Endothelial cell of umbilical vein (primary cell): ENCODE measurements at regions not wholly inside any gene's neighbourhood (a gene's known extent, or its start where the extent isn't known, plus 50 kb on each side); places are given as distances from the start of the nearest gene placed in this dataset.

ENCODE experiments used
- BruUV-seq: library from RNA; stranded (reverse); fragments of 400-500 nt; replicated peaks from 2 replicates; lab custom pipeline; 2021; lab: Mats Ljungman, UMichigan
- CTCF ChIA-PET: fragments of 300-600, 350-600 bp; sonication (Branson Sonifier 250); formaldehyde crosslinking; loops from one replicate; lab custom pipeline; 2021; ENCODE audit warnings: antibody characterized with exemption, inconsistent platforms; lab: Charles Lee
- POLR2A ChIA-PET: fragments of 300-600, 350-600 bp; sonication (Branson Sonifier 250); formaldehyde crosslinking; loops from one replicate; lab custom pipeline; 2021; ENCODE audit warnings: antibody characterized with exemption, inconsistent platforms; lab: Charles Lee
- DNase-seq: peaks from one replicate; pipeline ENCODE4 v3.0.0-alpha.2; 2011; ENCODE audit warnings: low read depth, low spot score
- FAIRE-seq: peaks from 2 replicates; lab custom pipeline; 2011; peaks lifted over from hg19 to GRCh38; lab: Jason Lieb, UNC
- H2AFZ ChIP-seq: 2 replicates; pipeline ENCODE4 v1.6.0; 2012; ENCODE audit warnings: low read depth, low read length, control low read depth, inconsistent platforms
- H3K27ac ChIP-seq: 2 replicates; pipeline ENCODE4 v1.5.1; 2011; ENCODE audit warnings: low read depth, mild to moderate bottlenecking, control low read depth, low read length, moderate library complexity; ENCODE audit not compliant: insufficient read depth
- H3K27me3 ChIP-seq, 2 experiments: 2 replicates each; pipeline versions ENCODE4 v1.6.0 to v1.6.1; 2011; ENCODE audit warnings: low read length in 2 of 2, mixed read lengths in 1 of 2; ENCODE audit not compliant: control insufficient read depth in 2 of 2, insufficient read depth in 2 of 2
- H3K36me3 ChIP-seq, 2 experiments: 2 replicates in 1 of 2; 3 replicates in 1 of 2; pipeline ENCODE4 v1.5.1; 2011; ENCODE audit warnings: low read length in 2 of 2, mild to moderate bottlenecking in 1 of 2, moderate library complexity in 1 of 2; ENCODE audit not compliant: control insufficient read depth in 2 of 2, insufficient read depth in 2 of 2; ENCODE audit errors: extremely low read depth in 1 of 2
- H3K4me1 ChIP-seq: 3 replicates; pipeline ENCODE4 v1.5.1; 2011; ENCODE audit warnings: mild to moderate bottlenecking, low read length; ENCODE audit not compliant: control insufficient read depth, insufficient read depth; ENCODE audit errors: extremely low read depth
- H3K4me2 ChIP-seq: 2 replicates; pipeline ENCODE4 v1.6.1; 2011; ENCODE audit warnings: low read length, control low read depth, mixed read lengths; ENCODE audit not compliant: insufficient read depth
- H3K4me3 ChIP-seq, 3 experiments: fragments of 200-600 bp in 1 of 3; sonication (generic), shearing (Covaris generic) in 1 of 3; replicated peaks in 1 of 3; 2 replicates each; pipeline ENCODE4 v1.5.1; 2011 to 2016; ENCODE audit warnings: control low read depth in 3 of 3, low read length in 3 of 3, mild to moderate bottlenecking in 2 of 3, inconsistent platforms in 1 of 3, low read depth in 1 of 3, moderate library complexity in 1 of 3; ENCODE audit not compliant: insufficient read depth in 1 of 3
- H3K79me2 ChIP-seq: 2 replicates; pipeline ENCODE4 v1.6.0; 2012; ENCODE audit warnings: low read length, inconsistent platforms; ENCODE audit not compliant: control insufficient read depth, insufficient read depth
- H3K9ac ChIP-seq: replicated peaks from 2 replicates; pipeline ENCODE3; 2011; ENCODE audit warnings: low read length, control low read depth; ENCODE audit not compliant: insufficient read depth; ENCODE audit errors: extremely low read depth
- H3K9me1 ChIP-seq: replicated peaks from 3 replicates; pipeline ENCODE4 v1.6.0; 2011; ENCODE audit warnings: mild to moderate bottlenecking, low read length; ENCODE audit not compliant: control insufficient read depth, insufficient read depth; ENCODE audit errors: extremely low read depth
- H3K9me3 ChIP-seq: replicated peaks from 2 replicates; pipeline ENCODE4 v1.5.1; 2012; ENCODE audit warnings: low read length, inconsistent platforms; ENCODE audit not compliant: control insufficient read depth, insufficient read depth
- H4K20me1 ChIP-seq: replicated peaks from 2 replicates; pipeline ENCODE3; 2011; ENCODE audit warnings: mild to moderate bottlenecking, low read length; ENCODE audit not compliant: control insufficient read depth, insufficient read depth; ENCODE audit errors: extremely low read depth
- EZH2 ChIP-seq: IDR thresholded peaks from 2 replicates; pipeline ENCODE4 v1.6.1; 2012; ENCODE audit warnings: borderline replicate concordance, low read depth, mild to moderate bottlenecking, moderate library complexity, low read length, inconsistent platforms; ENCODE audit not compliant: severe bottlenecking
- FOS ChIP-seq: IDR thresholded peaks from 2 replicates; pipeline ENCODE4 v1.6.1; 2011; ENCODE audit warnings: mild to moderate bottlenecking, low read length, moderate library complexity, borderline replicate concordance; ENCODE audit not compliant: insufficient read depth
- JUN ChIP-seq: IDR thresholded peaks from 2 replicates; pipeline ENCODE4 v1.6.1; 2011; ENCODE audit warnings: borderline replicate concordance, low read depth; ENCODE audit not compliant: insufficient read length, insufficient read depth
- MYC ChIP-seq: IDR thresholded peaks from one replicate; pipeline ENCODE4 v1.6.1; 2011; ENCODE audit warnings: mild to moderate bottlenecking, low read depth, low read length
- POLR2A ChIP-seq: IDR thresholded peaks from 2 replicates; pipeline ENCODE4 v1.6.1; 2012; ENCODE audit warnings: low read depth, mild to moderate bottlenecking, control low read depth, low read length
- POLR2AphosphoS5 ChIP-seq: IDR thresholded peaks from 2 replicates; pipeline ENCODE4 v1.6.1; 2012; ENCODE audit warnings: low read depth, mild to moderate bottlenecking, control low read depth, low read length, moderate library complexity; ENCODE audit not compliant: insufficient read depth
- dilution Hi-C: fragments of 300-500 bp; cut with MboI; formaldehyde crosslinking; loops from one replicate; pipeline ENCODE4 v1.15.0; 2019; ENCODE audit warnings: low sequenced_read_pairs; ENCODE audit not compliant: extremely low pct_ligation_motif_present
- intact Hi-C: fragments of 100-400 bp; cut with micrococcal nuclease; formaldehyde crosslinking; loops from one replicate; pipeline ENCODE4 v1.10.0; 2022
- TF ChIP-seq, protein P1 (sequence below): IDR thresholded peaks from 2 replicates; pipeline ENCODE4 v1.6.1; 2011; ENCODE audit not compliant: insufficient read depth, insufficient read length
- TF ChIP-seq, protein P2 (sequence below), 2 donors: IDR thresholded peaks; 1 replicate in 1 of 2; 2 replicates in 1 of 2; pipeline ENCODE4 v1.5.1; 2011; ENCODE audit warnings: low read length in 2 of 2, mild to moderate bottlenecking in 2 of 2, moderate library complexity in 2 of 2, control low read depth in 1 of 2, inconsistent platforms in 1 of 2, low read depth in 1 of 2; ENCODE audit not compliant: insufficient read depth in 1 of 2; ENCODE audit errors: extremely low read depth in 1 of 2

DNA sequence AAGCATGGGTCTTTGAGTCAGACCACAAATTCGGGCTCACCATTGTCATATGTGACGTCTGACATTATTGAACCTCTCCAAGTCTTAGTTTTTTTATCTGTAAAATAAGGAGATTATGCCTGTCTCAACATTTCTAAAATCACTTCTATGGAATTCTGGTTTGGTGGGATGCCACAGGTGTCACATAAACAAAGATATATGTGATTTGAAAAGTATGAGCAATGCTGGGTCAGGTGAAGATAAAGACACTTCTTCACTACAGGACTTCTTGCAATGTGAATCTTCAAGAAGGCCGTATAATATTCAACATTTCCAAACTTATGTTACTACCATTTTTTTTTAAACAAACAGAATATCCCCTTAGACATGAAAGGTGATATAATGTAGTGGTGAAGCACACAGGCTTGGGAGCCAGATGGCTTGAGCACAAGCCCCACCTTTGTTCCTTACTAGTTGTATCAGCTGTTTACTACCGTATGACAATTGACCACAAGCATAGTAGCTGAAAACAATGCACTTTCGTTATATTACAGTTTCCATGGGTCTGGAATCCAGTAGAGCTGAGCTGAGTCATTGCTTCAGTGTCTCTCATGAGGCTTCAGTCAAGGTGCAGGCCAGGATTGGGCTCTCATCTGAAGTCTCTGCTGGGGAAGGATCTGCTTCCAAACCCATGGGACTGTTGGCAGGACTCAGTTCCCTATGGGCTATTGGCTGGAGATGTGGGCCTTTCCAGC lies 87.7 kb downstream of the UTP18 start:
- intact Hi-C loops (no loop called here), dilution Hi-C loops (no loop called here)
- Histone ChIP-seq H3K4me2 (no peak overlapping the region), H3K27ac (no peak overlapping the region), H3K36me3 (no peaks in the 10 kb centered on the region), H4K20me1 (no peaks in the 10 kb centered on the region), H3K27me3 (peaks cover 0 to 6% of the 10 kb centered on the region in 2 experiments), H3K4me1 (no peaks in the 10 kb centered on the region), H3K4me3 (no peak overlapping the region), H2AFZ (no peak overlapping the region), H3K79me2 (no peaks in the 10 kb centered on the region), H3K9me1 (no peaks in the 10 kb centered on the region), H3K9me3 (no peaks in the 10 kb centered on the region), H3K9ac (no peak overlapping the region)
- TF ChIP-seq POLR2A: no peak
- no peak for FAIRE-seq
- BruUV-seq: no TSS peak
- ChIA-PET CTCF (no interaction called here), POLR2A (no interaction called here)
- DNase-seq: no peak

DNA sequence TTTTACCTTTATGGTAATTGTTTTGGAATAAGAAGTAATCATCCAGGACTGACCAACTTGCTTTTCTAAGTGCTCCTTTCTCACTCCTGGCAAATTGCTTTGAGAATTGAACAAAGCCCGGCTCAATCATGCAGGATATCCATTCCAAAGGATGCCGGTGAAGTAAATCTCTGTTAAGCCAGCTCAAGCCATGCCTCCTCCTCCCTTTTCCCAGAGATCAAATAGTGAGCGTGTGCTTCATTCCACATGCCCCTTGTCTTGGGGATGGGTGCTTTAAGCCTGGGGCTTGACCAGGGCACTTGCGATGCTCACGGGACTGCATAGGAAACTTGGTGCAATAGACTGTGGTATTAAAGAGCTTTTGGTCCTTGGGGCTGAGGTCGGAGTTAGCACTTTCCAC lies 90.7 kb downstream of the UTP18 start:
- Histone ChIP-seq H3K4me1 (no peaks in the 10 kb centered on the region), H3K9me1 (no peaks in the 10 kb centered on the region), H3K79me2 (no peaks in the 10 kb centered on the region), H3K4me2 (no peak overlapping the region), H4K20me1 (no peaks in the 10 kb centered on the region), H3K9ac (no peak overlapping the region), H3K27me3 (peaks cover 0 to 6% of the 10 kb centered on the region in 2 experiments), H2AFZ (no peak overlapping the region), H3K36me3 (no peaks in the 10 kb centered on the region), H3K9me3 (no peaks in the 10 kb centered on the region), H3K4me3 (no peak overlapping the region), H3K27ac (no peak overlapping the region)
- TF ChIP-seq, protein P1, sequence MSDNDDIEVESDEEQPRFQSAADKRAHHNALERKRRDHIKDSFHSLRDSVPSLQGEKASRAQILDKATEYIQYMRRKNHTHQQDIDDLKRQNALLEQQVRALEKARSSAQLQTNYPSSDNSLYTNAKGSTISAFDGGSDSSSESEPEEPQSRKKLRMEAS: no peak
- TF ChIP-seq FOS: no peak
- TF ChIP-seq POLR2AphosphoS5: no peak
- TF ChIP-seq JUN: no peak
- TF ChIP-seq EZH2: no peak
- TF ChIP-seq, protein P2, sequence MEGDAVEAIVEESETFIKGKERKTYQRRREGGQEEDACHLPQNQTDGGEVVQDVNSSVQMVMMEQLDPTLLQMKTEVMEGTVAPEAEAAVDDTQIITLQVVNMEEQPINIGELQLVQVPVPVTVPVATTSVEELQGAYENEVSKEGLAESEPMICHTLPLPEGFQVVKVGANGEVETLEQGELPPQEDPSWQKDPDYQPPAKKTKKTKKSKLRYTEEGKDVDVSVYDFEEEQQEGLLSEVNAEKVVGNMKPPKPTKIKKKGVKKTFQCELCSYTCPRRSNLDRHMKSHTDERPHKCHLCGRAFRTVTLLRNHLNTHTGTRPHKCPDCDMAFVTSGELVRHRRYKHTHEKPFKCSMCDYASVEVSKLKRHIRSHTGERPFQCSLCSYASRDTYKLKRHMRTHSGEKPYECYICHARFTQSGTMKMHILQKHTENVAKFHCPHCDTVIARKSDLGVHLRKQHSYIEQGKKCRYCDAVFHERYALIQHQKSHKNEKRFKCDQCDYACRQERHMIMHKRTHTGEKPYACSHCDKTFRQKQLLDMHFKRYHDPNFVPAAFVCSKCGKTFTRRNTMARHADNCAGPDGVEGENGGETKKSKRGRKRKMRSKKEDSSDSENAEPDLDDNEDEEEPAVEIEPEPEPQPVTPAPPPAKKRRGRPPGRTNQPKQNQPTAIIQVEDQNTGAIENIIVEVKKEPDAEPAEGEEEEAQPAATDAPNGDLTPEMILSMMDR (IDR thresholded peaks at IDR 0.05; ENCODE audit: extremely low read depth in 1 of 2, insufficient read depth in 1 of 2, low read depth in 1 of 2, low read length in 2 of 2): no peak
- no peak for TF ChIP-seq MYC
- TF ChIP-seq POLR2A: no peak
- dilution Hi-C loops: no loop called here
- ChIA-PET CTCF (no interaction called here), POLR2A (no interaction called here)
- no peak for DNase-seq
- intact Hi-C loops: no loop called here
- no TSS peak for BruUV-seq
- no peak for FAIRE-seq
